Epidermal melanocyte (primary cell): ENCODE measurements at regions not wholly inside any gene's neighbourhood (a gene's known extent, or its start where the extent isn't known, plus 50 kb on each side); places are given as distances from the start of the nearest gene placed in this dataset.

Experiments
- DNase-seq: peaks from one replicate; pipeline ENCODE4 v3.0.0; 2011; ENCODE audit warnings: low spot score; ENCODE audit not compliant: insufficient read length

GRCh38 chr14:98888927-98889835 is 382.8 kb downstream of the BCL11B start:
- DNase-seq: no peak

GRCh38 chr14:98889836-98890185 is 382.2 kb downstream of the BCL11B start:
- no peak for DNase-seq

GRCh38 chr14:98890556-98891340 is 381.2 kb downstream of the BCL11B start:
- DNase-seq: no peak

DNA sequence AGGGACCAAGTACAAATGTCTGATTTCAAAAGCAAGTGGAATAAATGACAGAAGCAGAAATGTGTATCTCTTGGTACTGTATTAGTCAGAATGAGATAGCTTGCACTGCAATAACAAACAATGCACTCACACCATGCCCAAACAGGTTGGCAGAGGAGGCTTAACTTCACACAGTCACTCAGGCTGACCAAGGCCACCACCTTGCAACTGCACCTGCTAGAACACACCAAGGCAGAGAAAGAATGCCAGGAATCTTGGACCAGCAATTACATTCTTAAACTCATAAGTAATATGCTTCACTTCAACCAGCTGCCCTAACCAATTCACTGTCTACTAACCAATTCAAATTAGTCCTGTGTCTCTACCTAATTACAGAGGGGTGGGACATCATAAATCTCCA is 378.3 kb downstream of the BCL11B start:
- no peak for DNase-seq

DNA sequence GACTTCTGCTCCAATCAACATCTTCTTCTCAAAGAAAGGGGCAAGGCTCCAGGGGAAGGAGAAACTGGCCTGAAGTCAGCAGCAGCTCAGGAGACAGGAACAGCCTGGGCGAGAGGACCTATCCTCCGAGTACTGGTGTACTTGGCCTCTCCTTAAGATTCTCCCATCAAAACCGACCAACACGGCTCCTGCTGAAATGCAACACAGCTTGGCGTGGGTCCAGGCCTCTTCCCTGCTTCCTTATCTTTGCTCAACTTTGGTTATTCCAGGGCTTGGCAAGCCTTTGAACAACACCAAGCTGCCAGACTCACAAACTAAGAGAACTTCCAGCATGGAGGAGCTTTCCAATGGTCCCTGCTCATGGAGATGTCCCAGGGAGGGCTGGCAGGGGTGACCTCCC is 377.4 kb downstream of the BCL11B start:
- no peak for DNase-seq

- DNase-seq: no peak
Observed at GRCh38 chr14:98896449-98896848, 375.5 kb downstream of the BCL11B start.

DNA sequence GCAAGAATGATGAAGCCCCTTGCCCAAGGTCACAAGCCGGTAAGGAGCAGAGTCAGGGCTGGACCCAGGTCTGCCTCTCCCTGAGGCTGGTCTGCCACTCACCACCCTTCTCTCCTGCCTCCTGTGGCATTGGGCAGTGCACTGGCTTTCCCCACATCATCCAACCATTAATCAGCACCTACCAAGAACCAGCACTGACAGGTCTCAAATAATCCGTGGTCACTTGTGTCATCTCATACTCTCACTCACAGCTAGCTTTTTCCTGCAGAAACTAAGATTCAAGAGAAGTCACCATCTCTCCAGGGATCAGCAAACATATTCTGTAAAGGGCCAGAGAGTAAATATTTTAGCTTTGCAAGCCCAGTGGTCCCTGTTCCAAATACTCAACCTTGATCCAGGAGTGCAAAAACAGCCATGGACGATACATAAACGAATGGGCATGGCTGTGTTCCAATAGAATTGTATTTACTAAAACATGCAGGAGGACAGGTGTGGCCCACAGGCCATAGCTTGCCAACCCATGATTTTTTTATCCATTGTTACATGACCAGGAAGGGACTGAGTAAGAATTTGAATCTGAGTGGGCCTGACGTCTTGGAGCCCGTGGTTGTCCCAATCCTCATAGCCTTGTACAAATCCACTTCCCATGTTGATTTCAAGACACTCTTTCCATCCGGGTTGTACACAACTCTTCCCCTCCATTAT is 374.2 kb downstream of the BCL11B start:
- DNase-seq: no peak

DNA sequence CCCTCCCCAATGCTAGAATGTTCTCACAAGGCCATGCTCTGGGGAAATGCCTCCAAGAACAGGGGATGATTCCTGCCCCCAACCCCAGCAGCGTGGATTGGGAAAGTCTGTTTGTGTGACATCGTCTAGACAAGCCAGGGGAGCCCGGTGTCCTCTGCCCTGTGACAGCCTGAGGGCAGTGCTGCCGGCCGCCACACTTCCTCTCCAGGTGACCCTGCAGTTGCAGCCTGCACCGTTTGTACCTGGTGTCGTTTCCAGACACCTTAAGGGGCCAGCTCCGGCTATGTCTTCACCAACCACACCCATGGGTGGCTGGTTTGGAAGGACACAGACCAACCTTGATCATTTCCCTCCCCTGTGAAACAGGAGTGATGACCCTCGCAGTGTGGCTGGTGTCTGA is 372.6 kb downstream of the BCL11B start:
- DNase-seq: no peak

DNA sequence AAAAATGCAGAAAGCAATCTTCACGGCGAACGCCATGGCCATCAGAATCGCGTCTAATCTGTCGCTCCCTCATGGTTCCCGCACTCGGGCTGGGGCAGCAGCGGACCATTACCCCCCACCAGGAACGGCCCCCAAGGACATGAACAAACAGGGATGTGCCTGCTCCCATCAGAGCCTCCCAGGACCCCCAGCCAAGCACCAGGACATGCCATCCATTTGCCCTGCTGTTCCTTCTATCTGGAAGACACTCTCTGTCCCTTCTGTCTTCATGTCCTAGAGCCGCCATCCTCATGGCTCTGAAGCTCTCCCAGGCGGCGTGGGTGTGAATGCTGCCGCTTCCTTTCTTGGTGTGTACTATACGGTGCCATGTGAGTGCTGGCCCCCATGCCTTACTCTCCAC is 371.8 kb downstream of the BCL11B start:
- DNase-seq: no peak

DNA sequence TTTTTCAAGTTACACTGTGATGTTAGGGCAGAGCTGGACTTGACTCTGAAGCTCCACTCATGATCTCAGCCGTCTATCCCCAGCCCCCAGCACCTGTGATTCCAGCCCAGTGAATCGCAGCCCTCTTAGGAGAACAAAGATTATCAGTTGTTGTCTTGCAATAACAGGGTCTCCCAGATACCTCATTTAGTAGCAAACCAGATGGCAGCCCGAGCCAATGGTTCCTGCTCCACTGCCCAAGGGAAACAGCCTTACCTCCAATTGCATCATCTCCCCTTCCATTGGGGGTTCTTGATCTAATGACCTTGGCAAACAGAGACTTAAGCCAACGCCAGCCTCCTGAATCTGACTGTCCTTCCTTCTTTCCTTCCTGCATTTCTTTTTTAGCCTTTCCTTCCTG is 371.2 kb downstream of the BCL11B start:
- no peak for DNase-seq

- no peak for DNase-seq
Observed at GRCh38 chr14:98901511-98902205, 370.3 kb downstream of the BCL11B start.

- DNase-seq: no peak
Observed at GRCh38 chr14:98903371-98903770, 368.6 kb downstream of the BCL11B start.

DNA sequence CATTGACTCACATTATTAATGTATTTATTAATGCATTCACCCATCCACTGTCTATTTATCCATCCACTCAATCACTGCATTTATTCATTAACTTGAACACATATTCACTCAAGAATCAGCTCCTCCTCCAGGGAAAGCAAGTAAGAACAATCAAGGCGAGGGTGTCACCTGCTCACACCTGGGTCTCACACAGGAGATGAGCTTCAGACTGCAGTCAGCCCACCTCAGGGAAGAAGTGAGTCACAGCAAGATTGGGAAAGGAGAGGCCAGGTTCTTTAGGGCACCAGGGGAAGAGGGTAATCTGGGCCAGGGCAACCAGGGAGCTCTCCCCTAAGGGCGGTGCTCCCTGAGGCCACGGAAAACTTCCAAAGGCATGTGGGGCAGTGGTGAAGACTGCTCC is 367.3 kb downstream of the BCL11B start:
- no peak for DNase-seq

DNA sequence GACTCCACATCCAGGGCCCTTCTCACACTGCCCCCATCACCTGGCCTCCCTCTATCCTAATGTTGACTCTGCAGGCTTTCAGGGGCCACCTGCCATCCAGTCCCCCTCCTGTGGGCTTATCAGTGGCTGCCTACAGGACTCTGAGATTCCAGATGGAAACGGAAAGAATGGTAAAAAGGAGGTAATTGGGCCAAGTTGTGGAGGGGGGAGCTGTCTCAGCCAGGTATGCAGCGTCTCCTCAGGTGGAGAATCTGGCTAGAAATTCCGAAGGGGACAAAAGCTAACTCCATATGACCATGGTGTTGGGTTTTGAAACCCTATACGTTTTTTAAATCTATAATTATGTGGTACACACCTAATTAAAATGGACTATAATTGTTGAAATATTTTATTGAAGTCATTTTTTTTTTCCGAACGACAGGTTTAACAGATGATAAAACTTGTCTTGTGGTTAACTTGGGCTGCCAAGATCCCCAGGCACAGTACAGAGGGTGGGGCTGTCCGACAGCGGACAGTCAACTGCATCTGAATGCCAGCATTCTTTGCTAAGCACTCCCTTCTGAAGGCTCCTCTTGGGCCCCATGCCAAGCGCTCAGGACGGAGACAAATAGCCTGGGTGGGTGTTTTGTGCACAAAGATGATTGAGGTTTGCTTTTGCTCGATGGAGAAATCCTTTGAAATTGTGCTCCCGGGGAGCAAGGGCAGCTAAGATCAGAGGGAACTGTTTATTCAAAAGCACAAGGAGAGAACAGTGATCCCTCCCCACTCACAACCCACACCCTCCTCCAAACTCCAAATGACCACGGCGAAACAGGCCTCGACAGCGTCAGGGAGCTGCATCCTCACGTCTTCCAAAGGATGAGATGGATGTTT is 365.6 kb downstream of the BCL11B start:
- DNase-seq: no peak

GRCh38 chr14:98907271-98907670 is 364.7 kb downstream of the BCL11B start:
- no peak for DNase-seq

DNA sequence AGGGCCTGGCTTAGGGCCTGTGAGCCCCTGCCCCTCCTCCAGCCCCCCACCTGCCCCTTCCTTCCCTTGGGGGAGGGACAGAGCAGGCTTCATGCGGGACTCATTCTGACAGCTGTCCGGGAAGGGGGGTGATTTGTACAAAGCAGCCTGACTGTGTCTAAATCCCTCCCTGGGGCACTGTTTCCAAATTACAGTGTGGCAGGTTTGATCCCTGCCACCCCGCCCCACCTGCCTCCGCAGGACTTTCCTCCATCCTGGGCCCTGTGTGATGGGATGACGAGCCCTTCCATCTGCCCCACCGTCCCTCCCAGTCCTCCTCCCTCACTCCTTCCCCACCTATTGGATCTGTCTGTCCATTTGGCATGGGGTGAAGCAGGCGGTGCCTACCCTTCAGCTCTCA is 363.9 kb downstream of the BCL11B start:
- no peak for DNase-seq

GRCh38 chr14:98909251-98909944 is 362.6 kb downstream of the BCL11B start:
- no peak for DNase-seq

GRCh38 chr14:98910061-98910460 is 361.9 kb downstream of the BCL11B start:
- DNase-seq: no peak

- no peak for DNase-seq
Observed at GRCh38 chr14:98912655-98913054, 359.3 kb downstream of the BCL11B start.
